PC-3 (cell line): ENCODE measurements at regions not wholly inside any gene's neighbourhood (a gene's known extent, or its start where the extent isn't known, plus 50 kb on each side); places are given as distances from the start of the nearest gene placed in this dataset.

Experiments used
- CTCF ChIP-seq: fragments of 300-600 bp; sonication (generic); conservative IDR thresholded peaks from 2 replicates; pipeline ENCODE4 v1.5.1; 2017; ENCODE audit warnings: antibody characterized with exemption, low read depth, mild to moderate bottlenecking, low read length
- EZH2 ChIP-seq: fragments of 300-600 bp; sonication (generic); IDR thresholded peaks from one replicate; pipeline ENCODE4 v1.6.1; 2017; ENCODE audit warnings: antibody characterized with exemption, mild to moderate bottlenecking, low read length; ENCODE audit not compliant: unreplicated experiment
- EZH2phosphoT487 ChIP-seq: fragments of 300-600 bp; sonication (generic); IDR thresholded peaks from 2 replicates; pipeline ENCODE4 v1.6.1; 2018; ENCODE audit warnings: mild to moderate bottlenecking, antibody characterized with exemption, low read length, borderline replicate concordance

GRCh38 chr2:58968885-58969284, 727.8 kb upstream of the FANCL start:
- TF ChIP-seq CTCF (no peak), EZH2phosphoT487 (no peak), EZH2 (no peak)
